GM18502 (cell line): ENCODE measurements at regions not wholly inside any gene's neighbourhood (a gene's known extent, or its start where the extent isn't known, plus 50 kb on each side); places are given as distances from the start of the nearest gene placed in this dataset.
"Not testable (repeated sequence)": the region's sequence is repeated elsewhere in the genome, so short reads cannot be mapped to it uniquely, and the experiment has no call there.

Experiments
- ATAC-seq: cut with Tn5 transposase; IDR thresholded peaks from one replicate; pipeline ENCODE4 v1.9.1; 2021; ENCODE audit warnings: mild to moderate bottlenecking; ENCODE audit not compliant: unreplicated experiment, poor library complexity

GRCh38 chr3:103796068-103796467 lies 1361.3 kb downstream of the ZPLD1 start:
- no peak for ATAC-seq

DNA sequence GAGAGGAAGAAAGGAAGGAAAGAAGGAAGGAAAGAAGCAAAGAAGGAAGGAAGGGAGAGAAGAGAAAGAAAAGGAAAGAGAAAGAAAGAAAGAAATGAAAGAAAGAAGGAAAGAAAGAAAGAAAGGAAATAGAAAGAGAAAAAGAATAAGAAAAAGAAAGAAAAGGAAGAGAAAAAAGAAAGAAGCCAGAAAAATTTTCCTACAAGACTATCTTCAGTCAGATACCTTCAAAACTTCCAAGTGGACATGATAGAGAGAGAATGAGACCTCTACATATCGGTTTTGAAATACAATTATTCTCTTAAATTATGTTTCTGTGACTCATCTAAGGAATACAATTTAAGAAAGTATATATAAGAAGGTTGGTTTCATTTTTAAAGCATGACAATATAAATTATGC lies 1369.0 kb downstream of the ZPLD1 start:
- no peak for ATAC-seq

- ATAC-seq: no peak
Measured at GRCh38 chr3:103810167-103810566, 1375.4 kb downstream of the ZPLD1 start.

GRCh38 chr3:103813955-103814354 lies 1379.1 kb downstream of the ZPLD1 start:
- ATAC-seq: no peak

DNA sequence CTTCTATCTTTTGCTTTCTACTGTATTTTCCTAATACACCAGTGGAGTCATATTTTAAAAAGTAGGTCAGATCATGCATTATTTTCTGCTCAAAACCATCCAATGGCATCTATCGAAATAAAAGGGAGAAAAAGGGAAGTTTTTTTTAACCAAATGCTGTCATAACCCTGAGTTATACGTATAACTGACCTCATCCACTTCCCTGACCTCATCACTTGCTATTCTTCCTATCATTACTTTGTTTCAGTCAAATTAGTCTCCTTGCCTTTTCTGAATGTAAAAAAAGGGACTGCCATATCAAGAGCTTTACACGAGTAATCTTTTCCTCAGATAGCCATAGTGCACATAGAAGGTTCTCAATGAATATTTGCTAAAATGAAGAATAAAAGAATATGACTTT lies 1383.6 kb downstream of the ZPLD1 start:
- no peak for ATAC-seq

- ATAC-seq: no peak
Measured at GRCh38 chr3:103818800-103819199, 1384.0 kb downstream of the ZPLD1 start.

DNA sequence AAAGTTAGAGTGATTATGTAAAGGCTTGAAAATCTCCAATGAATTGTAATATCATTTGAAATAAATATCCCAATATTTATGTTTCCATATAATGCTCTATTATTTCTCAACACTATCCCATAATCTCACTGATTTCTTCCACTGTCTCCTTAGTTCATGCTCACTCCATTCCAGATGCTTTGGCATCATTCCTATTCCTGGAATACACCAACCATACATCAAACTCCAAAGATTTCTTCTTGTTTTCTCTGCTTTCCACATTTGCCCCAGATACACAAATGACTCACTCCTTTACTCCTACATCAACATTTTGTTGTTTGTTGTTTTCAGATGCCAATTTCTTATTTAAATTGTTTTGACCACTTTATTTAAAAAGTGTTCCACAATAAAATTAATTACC lies 1390.8 kb downstream of the ZPLD1 start:
- ATAC-seq: no peak

- ATAC-seq: no peak
Measured at GRCh38 chr3:103829723-103830326, 1395.0 kb downstream of the ZPLD1 start.

DNA sequence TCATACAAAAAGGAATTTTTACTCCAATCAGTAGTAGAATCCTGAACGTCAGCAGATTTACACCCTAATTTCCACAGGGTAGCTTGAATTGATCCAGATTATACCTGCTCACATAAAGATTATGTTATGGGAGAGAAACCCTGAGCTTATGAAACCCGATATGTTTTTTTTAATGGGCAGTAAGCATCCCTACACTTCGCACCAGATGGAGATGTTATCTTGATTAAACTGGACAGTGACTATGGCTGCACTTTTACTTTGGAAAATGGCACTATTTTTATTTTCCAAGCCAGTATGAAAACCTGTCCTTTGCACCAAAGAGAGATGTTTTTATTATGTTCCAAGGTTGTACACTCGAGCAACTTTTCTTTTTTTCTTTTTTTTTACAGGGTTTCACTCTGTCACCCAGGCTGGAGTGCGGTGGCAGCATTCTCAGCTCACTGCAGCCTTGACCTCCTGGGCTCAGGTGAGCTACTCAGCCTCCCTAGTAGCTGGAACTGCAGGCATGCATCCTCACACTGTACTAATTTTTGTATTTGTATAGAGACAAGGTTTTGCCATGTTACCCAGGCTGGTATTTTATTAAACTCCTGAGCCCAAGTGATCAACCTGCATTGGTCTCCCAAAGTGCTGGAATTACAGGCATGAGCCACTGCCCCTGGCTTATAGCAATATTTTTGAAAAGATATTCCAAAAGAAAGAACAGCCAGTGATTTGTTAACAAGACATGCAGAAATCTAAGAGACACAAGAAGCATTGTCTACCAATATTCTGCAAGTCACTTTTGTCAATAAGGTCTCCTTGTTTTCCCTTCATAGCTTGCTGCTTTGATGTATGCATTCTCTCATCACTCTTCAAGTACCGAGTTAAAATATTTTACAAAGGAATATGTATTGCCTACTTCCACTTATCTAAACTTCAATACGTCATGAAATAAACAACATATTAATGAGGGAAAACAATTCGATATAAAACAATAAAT lies 1412.6 kb downstream of the ZPLD1 start:
- ATAC-seq: no peak

- ATAC-seq: no peak
Measured at GRCh38 chr3:103851793-103852192, 1417.0 kb downstream of the ZPLD1 start.

- no peak for ATAC-seq
Measured at GRCh38 chr3:103862415-103862814, 1427.6 kb downstream of the ZPLD1 start.

- ATAC-seq: no peak
Measured at GRCh38 chr3:103863381-103863780, 1428.6 kb downstream of the ZPLD1 start.

DNA sequence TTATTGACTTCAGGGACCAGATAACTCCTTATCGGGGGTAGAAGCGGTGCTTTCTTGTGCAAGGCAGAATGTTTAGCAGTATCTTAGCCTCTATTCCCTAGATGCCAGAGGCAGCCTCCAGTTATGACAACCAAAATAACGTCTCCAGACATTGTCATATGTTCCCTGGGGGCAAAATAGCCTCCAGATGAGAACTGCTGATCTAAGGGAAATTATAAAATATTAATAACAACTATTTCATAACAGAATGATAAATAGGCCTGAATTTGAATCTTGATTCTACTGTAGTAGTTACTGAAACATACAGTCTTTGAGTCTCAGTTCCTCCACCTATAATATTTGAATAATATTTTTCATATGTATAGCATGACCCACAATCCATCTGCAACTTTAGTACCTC lies 1431.3 kb downstream of the ZPLD1 start:
- ATAC-seq: no peak

DNA sequence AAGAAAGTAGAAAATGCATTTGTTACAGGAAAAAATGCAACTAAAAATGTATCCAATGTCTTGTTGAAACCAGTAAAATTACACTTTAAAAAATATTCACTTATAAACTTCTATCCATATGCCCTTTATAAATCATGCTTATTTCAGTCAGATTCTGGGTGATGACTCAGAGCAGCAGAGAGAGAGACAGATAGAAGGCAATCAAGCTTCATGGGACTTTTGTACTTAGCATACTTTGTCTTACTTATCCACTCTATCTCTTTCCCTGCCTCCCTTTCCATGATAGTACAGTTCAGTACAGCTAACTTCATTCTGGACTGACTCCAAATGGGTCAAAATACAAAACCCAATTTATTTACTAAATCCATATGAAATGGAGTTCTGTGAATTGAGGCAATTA lies 1438.2 kb downstream of the ZPLD1 start:
- ATAC-seq: no peak

- ATAC-seq: no peak
Measured at GRCh38 chr3:103873897-103874545, 1439.2 kb downstream of the ZPLD1 start.

- not testable (repeated sequence) for ATAC-seq
Measured at GRCh38 chr3:103881809-103882208, 1447.0 kb downstream of the ZPLD1 start.

- ATAC-seq: no peak
Measured at GRCh38 chr3:103889675-103890074, 1454.9 kb downstream of the ZPLD1 start.

DNA sequence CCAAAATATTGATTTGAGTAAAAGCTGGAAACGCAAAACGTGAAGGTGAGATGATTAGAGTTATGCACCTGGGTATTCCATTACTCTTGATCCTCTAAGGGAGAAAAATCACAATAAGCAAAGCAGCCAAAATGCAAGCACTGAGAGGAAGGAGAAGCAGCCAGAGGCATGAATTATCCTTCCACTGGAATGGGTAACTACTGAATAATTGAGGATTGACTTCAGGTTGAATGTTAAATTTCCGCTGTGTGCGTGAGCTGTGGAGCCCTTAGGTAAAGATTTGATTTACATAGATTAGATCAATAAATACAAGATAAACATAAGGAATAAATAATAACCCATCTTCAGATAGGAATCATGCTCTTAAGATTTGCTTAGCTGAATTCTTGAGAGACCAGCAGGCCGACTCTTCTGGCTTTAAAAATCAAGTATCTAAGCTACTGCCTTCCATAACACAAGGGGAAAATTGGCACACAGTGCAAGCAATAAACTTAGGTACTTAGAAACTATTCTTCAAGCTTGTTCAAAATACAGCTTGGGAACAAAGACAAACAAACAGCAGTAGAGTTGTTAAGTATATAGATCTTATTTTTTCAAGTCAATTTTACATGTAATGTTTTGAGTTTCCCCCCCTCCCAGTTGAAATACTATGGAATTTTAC lies 1459.5 kb downstream of the ZPLD1 start:
- ATAC-seq: no peak

DNA sequence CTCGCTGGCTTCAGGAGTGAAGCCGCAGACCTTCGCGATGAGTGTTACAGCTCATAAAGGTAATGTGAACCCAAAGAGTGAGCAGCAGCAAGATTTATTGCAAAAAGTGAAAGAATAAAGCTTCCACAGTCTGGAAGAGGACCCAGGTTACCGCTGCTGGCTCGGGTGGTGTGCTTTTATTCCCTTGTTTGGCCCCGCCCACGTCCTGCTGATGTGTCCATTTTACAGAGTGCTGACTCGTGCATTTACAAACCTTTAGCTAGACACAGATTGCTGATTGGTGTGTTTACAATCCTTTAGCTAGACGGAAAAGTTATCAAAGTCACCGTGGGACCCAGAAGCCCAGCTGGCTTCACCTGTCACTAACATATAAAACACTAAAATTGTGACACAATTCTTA lies 1464.5 kb downstream of the ZPLD1 start:
- no peak for ATAC-seq

- no peak for ATAC-seq
Measured at GRCh38 chr3:103904991-103905390, 1461.7 kb upstream of the ALCAM start.

- ATAC-seq: no peak
Measured at GRCh38 chr3:103906304-103906703, 1460.4 kb upstream of the ALCAM start.
